HG03103 (cell line): ENCODE measurements at regions not wholly inside any gene's neighbourhood (a gene's known extent, or its start where the extent isn't known, plus 50 kb on each side); places are given as distances from the start of the nearest gene placed in this dataset.

Experiments
- ATAC-seq: cut with Tn5 transposase; IDR thresholded peaks from one replicate; pipeline ENCODE4 v1.9.1; 2021; ENCODE audit warnings: low read depth; ENCODE audit not compliant: unreplicated experiment

GRCh38 chr4:135605076-135605475 is 1403.5 kb upstream of the PABPC4L start:
- ATAC-seq = no peak

DNA sequence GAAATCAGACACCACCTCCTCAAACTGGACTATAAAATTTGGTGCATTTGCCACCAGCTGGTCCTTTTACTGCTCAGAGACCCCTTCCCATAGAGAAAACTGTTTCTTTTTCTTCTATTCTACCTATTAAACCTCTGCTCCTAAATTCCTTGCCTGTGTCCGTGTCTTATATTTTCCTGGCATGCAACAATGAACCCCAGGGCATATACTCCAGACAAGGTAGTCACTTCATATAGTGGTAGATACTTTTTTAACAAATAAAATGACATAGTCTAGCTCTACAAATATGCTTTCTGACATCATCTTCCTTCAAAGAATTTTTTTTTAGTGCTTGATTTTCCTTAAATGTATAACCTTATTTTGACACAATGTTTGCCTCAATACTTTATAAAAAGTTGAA is 1402.9 kb upstream of the PABPC4L start:
- no peak for ATAC-seq

DNA sequence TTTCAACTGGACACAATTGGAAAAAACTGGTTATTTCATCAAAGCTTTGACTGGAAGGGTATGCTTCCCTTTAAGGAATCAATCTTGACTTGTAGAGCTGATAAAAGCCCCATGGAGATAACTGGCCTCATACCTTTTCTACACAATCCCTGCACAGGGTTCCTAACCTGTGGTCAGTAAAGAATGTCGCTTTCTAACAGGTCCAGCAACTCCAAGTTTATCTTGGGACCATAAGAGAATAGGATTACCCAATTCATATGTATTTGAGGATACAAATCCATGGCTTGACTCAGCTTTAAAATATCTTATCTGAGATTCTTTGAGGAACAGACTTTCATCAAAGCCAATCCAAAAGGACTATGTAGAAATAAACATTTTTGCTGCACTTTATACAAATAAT is 1399.8 kb upstream of the PABPC4L start:
- ATAC-seq = no peak

DNA sequence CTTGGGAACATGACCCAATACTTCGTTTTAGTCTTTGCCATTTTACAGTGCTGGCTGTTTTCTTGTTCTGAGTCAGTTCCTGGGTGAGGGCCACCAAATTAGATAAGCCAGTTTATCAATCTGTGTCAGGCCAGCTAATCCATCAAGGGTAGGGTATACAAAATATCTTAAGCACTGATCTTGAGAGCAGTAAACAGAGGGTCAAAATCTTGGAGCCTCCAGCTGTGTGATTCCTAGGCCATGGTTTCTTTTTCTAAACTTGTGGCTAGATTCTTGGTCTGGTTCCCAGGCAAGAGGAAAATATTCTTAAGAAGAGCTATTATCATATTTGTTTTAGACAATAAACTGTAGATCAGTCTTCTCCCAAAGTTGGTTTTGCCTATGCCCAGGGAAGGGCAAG is 1396.6 kb upstream of the PABPC4L start:
- ATAC-seq = no peak

DNA sequence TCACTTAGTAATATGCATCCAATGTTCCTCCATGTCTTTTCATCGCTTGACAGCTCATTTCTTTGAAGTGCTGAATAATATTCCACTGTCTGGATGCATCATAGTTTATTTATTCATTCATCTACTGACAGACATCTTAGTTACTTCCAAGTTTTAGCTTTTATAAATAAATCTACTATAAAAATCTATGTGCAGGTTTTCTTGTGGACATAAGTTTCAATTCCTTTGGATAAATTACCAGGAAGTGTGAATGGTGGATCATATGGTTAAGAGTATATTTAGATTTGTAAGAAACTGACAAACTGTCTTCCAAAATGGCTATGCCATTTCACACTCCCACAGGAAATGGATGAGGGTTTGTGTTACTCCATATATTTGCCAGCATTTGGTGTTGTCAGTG is 1392.9 kb upstream of the PABPC4L start:
- ATAC-seq = no peak

GRCh38 chr4:135575041-135575440 is 1373.5 kb upstream of the PABPC4L start:
- ATAC-seq = no peak

GRCh38 chr4:135573251-135573650 is 1371.7 kb upstream of the PABPC4L start:
- ATAC-seq = no peak

DNA sequence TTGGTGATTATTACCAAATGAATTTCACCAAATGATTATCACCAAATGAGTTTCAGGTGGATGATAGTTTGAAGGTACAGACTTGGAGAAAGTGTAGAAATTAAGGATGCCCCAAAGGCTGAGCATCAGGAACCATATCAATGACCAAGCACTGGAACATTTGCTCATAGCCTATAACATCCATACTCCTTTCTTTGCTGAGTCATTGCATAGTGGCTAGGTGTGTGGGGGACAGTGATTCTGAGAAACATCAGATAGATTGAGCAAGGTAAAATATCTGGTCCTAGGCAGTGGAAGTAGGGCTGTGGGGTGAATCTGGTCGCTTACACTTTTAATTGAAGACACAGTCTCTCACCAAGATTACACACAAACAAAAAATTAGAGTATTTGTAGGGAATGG is 1362.5 kb upstream of the PABPC4L start:
- no peak for ATAC-seq

DNA sequence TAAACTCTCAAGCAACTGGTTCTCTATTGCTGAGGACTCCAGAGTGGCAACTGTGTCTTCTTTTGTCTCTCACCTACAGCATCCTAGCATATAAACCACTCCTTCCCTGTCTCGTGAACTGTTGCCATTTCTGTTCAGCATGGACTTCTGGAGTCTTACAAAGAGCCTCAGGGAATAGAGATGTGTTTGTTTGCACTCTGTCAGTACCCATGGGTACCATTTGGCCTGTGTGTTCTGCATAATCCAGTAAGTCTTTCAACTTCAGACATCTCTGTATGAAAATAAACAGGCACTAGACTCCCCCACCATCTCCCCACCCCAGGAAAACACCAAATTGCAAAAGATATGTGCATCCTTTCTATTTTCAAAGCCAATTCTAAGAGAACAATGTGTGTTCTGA is 1351.6 kb upstream of the PABPC4L start:
- no peak for ATAC-seq

- ATAC-seq = no peak
These were observed 1350.5 kb upstream of the PABPC4L start for GRCh38 chr4:135552131-135552530.

GRCh38 chr4:135548711-135549110 is 1347.1 kb upstream of the PABPC4L start:
- no peak for ATAC-seq

DNA sequence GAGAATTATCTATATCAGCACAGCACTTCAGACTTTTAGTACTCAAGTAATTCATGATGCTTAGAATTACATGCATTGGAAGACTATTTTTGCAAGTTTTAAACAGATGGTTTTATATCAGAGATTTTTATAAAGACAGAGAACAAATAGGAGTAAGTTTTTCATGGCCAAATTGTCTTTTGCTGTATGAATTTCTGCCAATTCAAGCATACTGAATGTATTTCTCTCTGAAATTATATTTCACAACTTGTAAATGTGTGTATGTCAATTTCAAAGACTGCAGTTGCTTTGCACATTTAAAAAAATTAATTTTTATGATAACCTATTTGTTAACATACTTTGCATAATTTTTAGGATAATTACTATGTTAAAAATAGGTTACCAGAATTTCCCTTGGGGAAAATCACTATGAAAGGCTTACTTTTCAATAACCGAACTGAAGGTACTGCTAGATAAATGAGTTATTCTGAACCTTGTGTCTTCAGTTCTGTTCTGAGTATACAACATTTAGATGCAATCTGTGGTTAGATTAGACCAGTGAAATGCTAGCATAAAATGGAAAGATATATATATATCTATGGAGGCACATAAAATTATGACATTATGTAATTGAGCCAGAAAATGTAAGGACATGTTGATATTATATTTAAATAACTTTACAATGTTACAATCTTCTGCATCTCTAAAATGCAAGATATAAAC is 1344.2 kb upstream of the PABPC4L start:
- no peak for ATAC-seq

DNA sequence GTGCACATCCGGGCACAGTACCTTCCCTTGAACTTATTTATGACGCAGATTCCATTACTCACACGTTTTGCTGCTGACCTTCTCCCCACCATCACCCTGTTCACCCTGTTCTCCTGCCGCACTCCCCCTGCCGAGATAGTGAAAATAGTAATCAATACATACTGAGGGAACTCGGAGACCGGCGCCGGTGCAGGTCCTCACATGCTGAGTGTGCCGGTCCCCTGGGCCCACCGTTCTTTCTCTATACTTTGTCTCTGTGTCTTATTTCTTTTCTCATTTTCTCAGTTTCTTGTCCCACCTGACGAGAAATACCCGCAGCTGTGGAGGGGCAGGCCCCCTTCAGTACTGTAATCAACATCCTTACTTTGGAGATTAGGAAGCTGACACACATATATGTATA is 1337.1 kb upstream of the PABPC4L start:
- ATAC-seq = no peak

- no peak for ATAC-seq
These were observed 1331.5 kb upstream of the PABPC4L start for GRCh38 chr4:135533053-135533452.

- no peak for ATAC-seq
These were observed 1330.5 kb upstream of the PABPC4L start for GRCh38 chr4:135532132-135532531.

DNA sequence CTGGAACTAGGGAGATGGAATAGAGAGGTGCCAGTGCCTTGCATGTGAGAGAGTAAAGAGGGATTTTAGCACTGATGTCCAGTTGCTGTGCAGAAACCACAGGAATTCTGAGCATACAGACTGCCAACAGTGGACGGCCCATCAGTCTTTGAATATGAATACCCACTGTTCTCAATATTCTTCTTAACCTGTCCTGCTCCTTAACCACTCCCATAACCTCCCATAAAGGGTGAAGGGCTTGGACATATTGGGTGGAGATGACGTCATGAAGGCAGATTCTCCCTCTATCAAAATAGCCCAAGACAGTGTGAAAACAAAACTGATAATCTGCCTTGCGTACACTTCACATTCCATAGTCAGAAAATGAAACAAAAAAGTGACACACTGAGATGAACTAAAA is 1313.7 kb upstream of the PABPC4L start:
- ATAC-seq = no peak

GRCh38 chr4:135510582-135510981 is 1309.0 kb upstream of the PABPC4L start:
- ATAC-seq = no peak

DNA sequence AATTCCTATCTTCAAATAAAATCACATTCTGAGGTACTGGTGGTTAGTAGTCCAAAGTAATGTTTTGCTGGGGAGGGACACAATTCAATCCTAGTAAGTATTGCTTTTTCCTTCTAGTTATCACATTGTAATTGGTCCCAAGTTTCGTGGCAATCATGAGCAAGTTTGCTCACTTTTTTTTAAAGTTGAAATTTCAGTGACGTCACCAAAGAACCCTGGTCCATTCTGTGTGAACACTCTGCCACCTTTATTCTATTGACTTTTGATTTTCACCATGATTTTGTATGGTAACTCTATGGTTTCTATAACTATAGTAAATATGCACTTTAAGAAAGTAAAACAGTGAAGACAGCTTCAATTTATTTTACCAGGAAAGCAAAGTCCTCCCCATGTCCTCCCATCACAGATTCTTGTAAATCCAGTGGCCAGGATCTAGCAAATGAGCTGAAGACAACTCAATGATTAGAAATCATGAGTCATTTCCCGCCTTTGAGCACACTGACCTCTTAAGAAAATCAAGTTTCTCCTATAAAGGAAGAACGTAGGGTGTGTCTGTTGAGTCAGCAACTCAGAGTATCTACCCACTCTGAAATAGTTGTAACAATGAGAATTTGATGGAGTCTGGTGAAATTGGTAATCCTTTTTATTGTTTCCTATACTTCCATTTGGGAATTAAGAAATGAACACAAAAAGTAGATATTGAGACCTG is 1306.6 kb upstream of the PABPC4L start:
- no peak for ATAC-seq

GRCh38 chr4:135497563-135498152 is 1296.1 kb upstream of the PABPC4L start:
- ATAC-seq = no peak

DNA sequence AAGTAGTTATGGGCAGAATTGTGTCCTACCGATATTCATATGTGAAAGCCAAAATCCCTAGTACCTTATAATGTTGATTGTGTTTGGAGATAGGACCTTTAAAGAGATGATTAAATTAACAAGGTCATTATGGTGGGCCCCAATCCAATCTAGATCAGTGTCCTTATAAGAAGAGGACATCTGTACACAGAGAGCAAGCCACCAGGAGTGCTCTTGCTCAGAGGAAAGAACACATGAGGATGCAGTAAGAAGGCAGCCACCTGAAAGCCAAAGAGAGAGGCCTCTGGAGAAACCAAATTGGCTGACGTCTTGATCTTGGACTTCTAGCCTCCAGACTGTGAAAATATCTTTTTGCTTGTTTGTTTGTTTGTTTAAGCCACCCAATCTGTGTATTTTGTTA is 1290.8 kb upstream of the PABPC4L start:
- ATAC-seq = no peak

GRCh38 chr4:135485371-135485770 is 1283.8 kb upstream of the PABPC4L start:
- no peak for ATAC-seq

GRCh38 chr4:135476272-135476671 is 1274.7 kb upstream of the PABPC4L start:
- ATAC-seq = no peak
